CD4-positive, alpha-beta T cell treated with Interleukin-15 for 1 hour (primary cell): ENCODE measurements at regions not wholly inside any gene's neighbourhood (a gene's known extent, or its start where the extent isn't known, plus 50 kb on each side); places are given as distances from the start of the nearest gene placed in this dataset.
"Not testable (repeated sequence)": the region's sequence is repeated elsewhere in the genome, so short reads cannot be mapped to it uniquely, and the experiment has no call there.

Experiments
- DNase-seq: peaks from one replicate; pipeline ENCODE4 v3.0.0-alpha.2; 2020

GRCh38 chr12:124191966-124192365 is 102.9 kb upstream of the RFLNA start:
- DNase-seq = no peak

- DNase-seq = no peak
These were observed 100.5 kb upstream of the RFLNA start for GRCh38 chr12:124194264-124194892.

GRCh38 chr12:124194893-124195566 is 99.9 kb upstream of the RFLNA start:
- no peak for DNase-seq

- no peak for DNase-seq
These were observed 99.3 kb upstream of the RFLNA start for GRCh38 chr12:124195567-124195942.

- DNase-seq = no peak
These were observed 98.7 kb upstream of the RFLNA start for GRCh38 chr12:124196236-124196635.

GRCh38 chr12:124201248-124201647 is 93.6 kb upstream of the RFLNA start:
- DNase-seq = no peak

- no peak for DNase-seq
These were observed 91.7 kb upstream of the RFLNA start for GRCh38 chr12:124203176-124203575.

GRCh38 chr12:124205405-124205804 is 89.5 kb upstream of the RFLNA start:
- no peak for DNase-seq

- DNase-seq = no peak
These were observed 87.8 kb upstream of the RFLNA start for GRCh38 chr12:124207049-124207448.

GRCh38 chr12:124207617-124208016 is 87.3 kb upstream of the RFLNA start:
- DNase-seq = no peak

- no peak for DNase-seq
These were observed 86.4 kb upstream of the RFLNA start for GRCh38 chr12:124208489-124208888.

GRCh38 chr12:124210991-124211577 is 83.8 kb upstream of the RFLNA start:
- no peak for DNase-seq

GRCh38 chr12:124211753-124212152 is 83.1 kb upstream of the RFLNA start:
- DNase-seq = no peak

GRCh38 chr12:124213666-124214347 is 81.1 kb upstream of the RFLNA start:
- no peak for DNase-seq

- no peak for DNase-seq
These were observed 80.3 kb upstream of the RFLNA start for GRCh38 chr12:124214574-124214973.

- no peak for DNase-seq
These were observed 77.9 kb upstream of the RFLNA start for GRCh38 chr12:124216966-124217365.

GRCh38 chr12:124217508-124218242 is 77.2 kb upstream of the RFLNA start:
- no peak for DNase-seq

- DNase-seq = no peak
These were observed 76.7 kb upstream of the RFLNA start for GRCh38 chr12:124218243-124218560.

- not testable (repeated sequence) for DNase-seq
These were observed 76.2 kb upstream of the RFLNA start for GRCh38 chr12:124218650-124219049.

GRCh38 chr12:124222368-124223245 is 72.3 kb upstream of the RFLNA start:
- DNase-seq = no peak

GRCh38 chr12:124223733-124224138 is 71.2 kb upstream of the RFLNA start:
- DNase-seq = not testable (repeated sequence)

GRCh38 chr12:124224535-124225110 is 70.3 kb upstream of the RFLNA start:
- DNase-seq = no peak
